Mesendoderm (in vitro differentiated cells): ENCODE measurements at regions not wholly inside any gene's neighbourhood (a gene's known extent, or its start where the extent isn't known, plus 50 kb on each side); places are given as distances from the start of the nearest gene placed in this dataset.

Experiments used
- DNase-seq: peaks from one replicate; pipeline ENCODE4 v3.0.0; 2013
- H2AK5ac ChIP-seq: 2 replicates; pipeline ENCODE4 v1.6.1; 2013; ENCODE audit warnings: low read length, inconsistent platforms
- H2BK120ac ChIP-seq: 2 replicates; pipeline ENCODE4 v1.6.1; 2013; ENCODE audit warnings: low read depth, mild to moderate bottlenecking, low read length, moderate library complexity, mixed read lengths
- H2BK15ac ChIP-seq: replicated peaks from 2 replicates; pipeline ENCODE4 v1.6.1; 2013; ENCODE audit warnings: low read depth, mild to moderate bottlenecking, moderate library complexity
- H2BK5ac ChIP-seq: 2 replicates; pipeline ENCODE4 v1.6.1; 2013; ENCODE audit warnings: low read length, inconsistent platforms
- H3K18ac ChIP-seq: 2 replicates; pipeline ENCODE4 v1.6.1; 2013; ENCODE audit warnings: mild to moderate bottlenecking, low read length, mixed read lengths
- H3K23ac ChIP-seq: one replicate; pipeline ENCODE4 v1.6.1; 2013; ENCODE audit warnings: low read length
- H3K27ac ChIP-seq: 2 replicates; pipeline ENCODE4 v1.5.1; 2013; ENCODE audit warnings: low read depth, mild to moderate bottlenecking, inconsistent platforms, low read length, moderate library complexity
- H3K27me3 ChIP-seq: 2 replicates; pipeline ENCODE4 v1.6.1; 2013; ENCODE audit warnings: low read length, control low read depth, mild to moderate bottlenecking, inconsistent platforms; ENCODE audit not compliant: insufficient read depth, poor library complexity
- H3K36me3 ChIP-seq: 2 replicates; pipeline ENCODE4 v1.6.1; 2013; ENCODE audit warnings: low read length, inconsistent platforms; ENCODE audit not compliant: control insufficient read depth, insufficient read depth
- H3K4ac ChIP-seq: one replicate; pipeline ENCODE4 v1.6.1; 2013; ENCODE audit warnings: low read depth, mild to moderate bottlenecking, low read length, moderate library complexity
- H3K4me1 ChIP-seq: 2 replicates; pipeline ENCODE4 v1.6.1; 2013; ENCODE audit warnings: low read depth, low read length, inconsistent platforms; ENCODE audit not compliant: control insufficient read depth
- H3K4me2 ChIP-seq: 2 replicates; pipeline ENCODE4 v1.6.1; 2013; ENCODE audit warnings: low read length
- H3K4me3 ChIP-seq: 2 replicates; pipeline ENCODE4 v1.5.1; 2013; ENCODE audit warnings: mild to moderate bottlenecking, low read length
- H3K56ac ChIP-seq: one replicate; pipeline ENCODE4 v1.6.1; 2013; ENCODE audit warnings: low read length
- H3K79me1 ChIP-seq: 2 replicates; pipeline ENCODE4 v1.6.1; 2013; ENCODE audit warnings: low read length, inconsistent platforms
- H3K79me2 ChIP-seq: 2 replicates; pipeline ENCODE4 v1.6.1; 2013; ENCODE audit warnings: mild to moderate bottlenecking, low read length; ENCODE audit not compliant: control insufficient read depth, insufficient read depth
- H3K9ac ChIP-seq: 2 replicates; pipeline ENCODE4 v1.6.1; 2013; ENCODE audit warnings: low read length, inconsistent platforms
- H4K5ac ChIP-seq: one replicate; pipeline ENCODE4 v1.6.1; 2013; ENCODE audit warnings: low read length
- H4K8ac ChIP-seq: one replicate; pipeline ENCODE4 v1.6.1; 2013; ENCODE audit warnings: low read depth, mild to moderate bottlenecking, control low read depth, low read length, moderate library complexity
- WGBS: extraction: QIAGEN DNeasy Blood & Tissue Kit; methylation state at CpG from one replicate; pipeline ENCODE4 v1.1.7; 2013; ENCODE audit warnings: low lambda C conversion rate, missing lambda C conversion rate; ENCODE audit not compliant: insufficient coverage; ENCODE audit errors: extremely low coverage; 5-methylcytosine and 5-hydroxymethylcytosine counted together

DNA sequence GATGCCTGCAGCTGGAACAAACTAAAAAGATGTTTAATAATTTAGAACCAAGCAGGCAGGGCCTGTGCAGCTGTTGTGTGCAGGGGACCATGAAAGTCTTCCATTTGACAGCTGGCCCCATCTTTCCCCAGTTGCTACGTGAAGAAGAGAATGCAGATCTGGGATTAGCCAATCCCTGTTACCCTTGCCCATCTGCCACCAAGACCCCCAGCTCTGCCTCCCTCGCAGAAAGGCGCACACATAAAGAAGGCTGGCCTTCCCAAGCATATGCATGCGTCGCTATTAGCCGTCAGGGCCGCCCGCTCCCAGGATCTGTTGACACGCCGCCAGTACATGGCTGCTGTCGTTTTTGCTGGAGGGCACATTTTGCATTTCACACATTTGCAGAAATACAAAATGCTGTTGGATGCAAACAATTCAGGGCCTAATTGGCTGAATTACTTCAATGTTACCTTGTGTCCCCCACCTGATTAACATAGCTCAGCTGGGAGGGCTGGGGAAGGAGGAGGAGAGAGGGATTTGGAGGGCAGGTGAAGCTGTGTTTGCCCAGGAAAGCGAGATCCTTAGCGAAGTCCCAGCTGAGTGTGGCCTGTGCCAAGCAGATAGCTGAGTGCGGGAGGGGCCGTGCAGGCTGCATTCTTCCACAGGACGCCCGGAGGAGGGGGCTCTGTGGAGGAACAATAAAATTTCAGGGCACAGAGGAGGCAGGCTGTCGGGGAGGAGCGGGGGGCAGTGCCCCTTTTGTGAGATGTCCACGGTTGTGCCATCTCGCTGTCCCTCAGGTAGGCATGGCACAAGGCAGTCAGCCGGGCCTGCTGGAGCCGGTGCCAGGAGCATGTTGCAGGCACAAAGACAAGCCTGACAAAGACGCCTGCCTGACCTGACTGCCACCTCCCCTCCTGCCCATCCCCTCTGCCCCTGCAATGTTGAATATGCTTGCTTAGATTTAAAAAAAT lies 443.0 kb upstream of the MKI67 start:
- H3K4me3 ChIP-seq: no peak overlapping the region
- no peaks in the 10 kb centered on the region for H3K79me2 ChIP-seq
- H3K18ac ChIP-seq: no peak overlapping the region
- no peak overlapping the region for H2AK5ac ChIP-seq
- no peak overlapping the region for H2BK120ac ChIP-seq
- no peak overlapping the region for H3K4me2 ChIP-seq
- peaks cover 2% of the 10 kb centered on the region for H3K4me1 ChIP-seq
- H4K5ac ChIP-seq: no peak overlapping the region
- no peaks in the 10 kb centered on the region for H3K36me3 ChIP-seq
- no peak overlapping the region for H3K27ac ChIP-seq
- no peaks in the 10 kb centered on the region for H3K27me3 ChIP-seq
- no peak overlapping the region for H3K9ac ChIP-seq
- no peak overlapping the region for H3K56ac ChIP-seq
- H3K79me1 ChIP-seq: no peaks in the 10 kb centered on the region
- peak; percentile 35 for DNase-seq
- H4K8ac ChIP-seq: no peak overlapping the region
- no peak overlapping the region for H2BK5ac ChIP-seq
- H3K4ac ChIP-seq: no peak overlapping the region
- H2BK15ac ChIP-seq: no peak overlapping the region
- no peak overlapping the region for H3K23ac ChIP-seq
- no CpG with 5 or more reads among the region's 24 CpGs for WGBS

DNA sequence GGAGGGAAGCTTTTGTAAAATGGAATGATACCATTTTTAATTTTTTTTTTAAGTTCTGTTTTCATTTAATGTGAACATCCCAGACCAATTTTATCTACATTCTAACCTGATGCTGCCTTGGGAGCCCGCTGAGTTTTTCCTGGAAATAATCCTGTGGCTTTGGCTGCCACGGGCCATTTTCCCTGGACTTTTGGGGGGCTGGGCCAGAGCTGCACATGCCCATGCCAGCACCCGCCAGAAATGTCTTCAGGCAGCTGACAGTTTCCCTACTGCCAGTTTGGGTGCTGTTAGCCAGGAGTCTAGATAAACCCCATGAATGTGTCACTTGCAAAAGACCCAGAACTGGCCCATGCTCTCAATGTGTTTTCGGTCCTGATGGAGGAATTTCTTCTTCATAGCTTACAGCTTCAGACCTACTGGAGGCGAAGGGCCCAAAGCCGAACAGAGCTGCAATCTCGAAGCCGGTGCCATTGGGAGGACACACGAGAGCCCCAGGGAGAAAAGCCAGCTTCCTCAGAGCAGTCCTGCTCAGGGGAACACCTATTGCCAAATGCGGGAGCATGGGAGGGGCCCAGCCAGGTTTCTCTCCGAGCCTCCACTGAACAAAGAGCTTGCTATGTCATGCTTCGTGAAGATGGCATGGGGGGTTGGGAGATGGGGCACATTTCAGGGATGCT lies 444.2 kb upstream of the MKI67 start:
- Histone ChIP-seq H2BK15ac (no peak overlapping the region), H3K4me3 (no peak overlapping the region), H3K4me1 (peaks cover 2% of the 10 kb centered on the region), H3K27ac (no peak overlapping the region), H3K27me3 (no peaks in the 10 kb centered on the region), H2BK5ac (no peak overlapping the region), H3K4ac (no peak overlapping the region), H4K8ac (no peak overlapping the region), H3K18ac (peak overlapping the region; percentile 11), H3K4me2 (no peak overlapping the region), H3K23ac (no peak overlapping the region), H3K79me1 (no peaks in the 10 kb centered on the region), H3K36me3 (no peaks in the 10 kb centered on the region), H3K79me2 (no peaks in the 10 kb centered on the region), H2BK120ac (no peak overlapping the region), H4K5ac (no peak overlapping the region), H3K9ac (no peak overlapping the region), H2AK5ac (no peak overlapping the region), H3K56ac (no peak overlapping the region)
- WGBS: no CpG with 5 or more reads among the region's 12 CpGs
- no peak for DNase-seq

DNA sequence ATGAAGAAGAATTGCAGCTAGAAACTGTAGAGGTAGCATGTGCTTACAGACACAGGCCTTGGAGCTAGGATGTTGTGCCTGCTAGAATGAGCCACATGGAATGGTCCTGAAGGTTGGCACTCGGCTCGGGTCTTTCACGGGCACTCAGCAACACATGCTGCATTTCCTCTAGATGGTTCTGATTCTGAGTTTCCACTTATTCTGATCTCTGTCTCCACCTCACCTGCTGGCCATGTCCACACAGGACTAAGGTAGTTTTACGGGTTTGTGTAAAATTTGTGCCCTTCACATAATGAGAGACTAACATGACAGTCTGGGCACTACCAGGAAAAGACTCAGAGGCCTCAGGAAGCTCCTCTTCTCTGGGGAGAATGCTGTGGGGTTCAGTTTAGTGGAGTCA lies 444.8 kb upstream of the MKI67 start:
- H3K4me1 ChIP-seq: peaks cover 2% of the 10 kb centered on the region
- no peaks in the 10 kb centered on the region for H3K79me2 ChIP-seq
- H3K4me3 ChIP-seq: no peak overlapping the region
- H4K5ac ChIP-seq: no peak overlapping the region
- no peak overlapping the region for H3K56ac ChIP-seq
- H4K8ac ChIP-seq: no peak overlapping the region
- no peak overlapping the region for H3K18ac ChIP-seq
- H3K4me2 ChIP-seq: no peak overlapping the region
- H3K27ac ChIP-seq: no peak overlapping the region
- H3K27me3 ChIP-seq: no peaks in the 10 kb centered on the region
- H2AK5ac ChIP-seq: no peak overlapping the region
- no peak overlapping the region for H2BK5ac ChIP-seq
- H3K9ac ChIP-seq: no peak overlapping the region
- no peak overlapping the region for H3K4ac ChIP-seq
- no peak overlapping the region for H2BK15ac ChIP-seq
- H3K79me1 ChIP-seq: no peaks in the 10 kb centered on the region
- DNase-seq: no peak
- no peak overlapping the region for H2BK120ac ChIP-seq
- WGBS: no CpG with 5 or more reads among the region's 4 CpGs
- H3K23ac ChIP-seq: no peak overlapping the region
- no peaks in the 10 kb centered on the region for H3K36me3 ChIP-seq

DNA sequence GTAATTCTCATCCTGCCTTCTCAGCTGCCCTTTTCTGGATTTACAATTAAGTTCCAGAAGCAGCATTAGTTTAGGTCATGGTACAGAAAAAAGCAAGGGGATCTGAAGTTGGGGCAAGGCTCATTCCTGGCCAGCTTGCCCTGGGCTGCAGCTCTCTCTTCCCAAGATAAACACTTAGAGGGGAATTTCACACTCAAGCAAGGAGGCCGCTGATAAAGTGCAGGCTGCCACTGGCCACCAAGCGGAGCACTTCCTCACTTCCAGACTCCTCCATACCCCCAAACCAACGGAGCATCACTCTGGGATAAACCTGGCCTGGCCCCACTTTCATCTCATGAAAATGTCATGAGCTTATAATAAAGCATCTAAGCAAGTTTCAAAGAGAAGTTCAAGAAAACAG lies 445.5 kb upstream of the MKI67 start:
- Histone ChIP-seq H3K27me3 (no peaks in the 10 kb centered on the region), H3K79me1 (no peaks in the 10 kb centered on the region), H2BK5ac (no peak overlapping the region), H3K56ac (no peak overlapping the region), H3K18ac (no peak overlapping the region), H3K23ac (no peak overlapping the region), H3K36me3 (no peaks in the 10 kb centered on the region), H3K4me2 (no peak overlapping the region), H3K4me3 (no peak overlapping the region), H2BK15ac (no peak overlapping the region), H3K27ac (no peak overlapping the region), H3K9ac (no peak overlapping the region), H3K4me1 (peaks cover 2% of the 10 kb centered on the region), H2BK120ac (no peak overlapping the region), H2AK5ac (no peak overlapping the region), H3K79me2 (no peaks in the 10 kb centered on the region), H3K4ac (no peak overlapping the region), H4K8ac (no peak overlapping the region), H4K5ac (no peak overlapping the region)
- WGBS: no CpG with 5 or more reads among the region's 3 CpGs
- DNase-seq: peak; percentile 77

DNA sequence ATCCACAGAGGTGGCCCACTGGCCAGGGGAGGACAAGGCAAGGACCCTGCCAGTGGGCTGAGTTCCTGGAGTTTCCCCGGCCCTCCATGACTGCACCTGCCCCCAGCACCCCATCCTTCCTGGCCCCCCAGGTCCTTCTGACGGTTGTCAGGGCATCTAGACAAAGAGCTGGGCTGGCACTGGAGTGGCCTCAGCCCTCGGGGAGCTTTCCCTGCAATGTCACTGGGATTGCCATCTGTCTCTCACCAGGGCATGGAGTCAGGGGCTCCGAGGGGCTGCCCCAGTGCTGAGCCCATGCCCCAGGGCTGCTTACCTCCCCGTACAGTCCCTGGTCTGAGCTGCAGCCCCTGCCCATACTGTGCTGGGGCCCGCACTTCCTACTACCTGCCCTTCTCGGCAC lies 446.5 kb upstream of the MKI67 start:
- WGBS: no CpG with 5 or more reads among the region's 7 CpGs
- Histone ChIP-seq H3K36me3 (no peaks in the 10 kb centered on the region), H3K79me2 (no peaks in the 10 kb centered on the region), H3K56ac (no peak overlapping the region), H3K27ac (no peak overlapping the region), H3K4me3 (no peak overlapping the region), H4K8ac (no peak overlapping the region), H2BK15ac (no peak overlapping the region), H2BK120ac (no peak overlapping the region), H3K27me3 (no peaks in the 10 kb centered on the region), H3K4me1 (peaks cover 2% of the 10 kb centered on the region), H3K4ac (no peak overlapping the region), H3K23ac (no peak overlapping the region), H3K79me1 (no peaks in the 10 kb centered on the region), H4K5ac (no peak overlapping the region), H3K18ac (no peak overlapping the region), H2BK5ac (no peak overlapping the region), H3K9ac (no peak overlapping the region), H3K4me2 (no peak overlapping the region), H2AK5ac (peak overlapping the region; percentile 77)
- no peak for DNase-seq
